Neural cell (in vitro differentiated cells): ENCODE measurements at regions not wholly inside any gene's neighbourhood (a gene's known extent, or its start where the extent isn't known, plus 50 kb on each side); places are given as distances from the start of the nearest gene placed in this dataset.

Experiments
- EP300 ChIP-seq: fragments of 450-650 bp; conservative IDR thresholded peaks from 2 replicates; pipeline ENCODE4 v1.6.1; 2014; ENCODE audit warnings: antibody characterized with exemption, mild to moderate bottlenecking, moderate library complexity; ENCODE audit not compliant: poor library complexity, severe bottlenecking
- EZH2 ChIP-seq: fragments of 200-600, 300-800 bp; shearing (Covaris generic), sonication (generic); IDR thresholded peaks from 2 replicates; pipeline ENCODE4 v1.6.1; 2014; ENCODE audit warnings: antibody characterized with exemption, low read length, borderline replicate concordance, mild to moderate bottlenecking; ENCODE audit not compliant: insufficient read depth, poor library complexity, severe bottlenecking
- POLR2AphosphoS5 ChIP-seq: IDR thresholded peaks from 2 replicates; pipeline ENCODE4 v1.6.1; 2012
- TAF1 ChIP-seq: IDR thresholded peaks from 2 replicates; pipeline ENCODE4 v1.6.1; 2012; ENCODE audit warnings: low read depth
- TF ChIP-seq, protein P1 (sequence below): fragments of 450-650 bp; IDR thresholded peaks from 2 replicates; pipeline ENCODE4 v1.5.1; 2014; ENCODE audit warnings: antibody characterized with exemption, mild to moderate bottlenecking, moderate library complexity; ENCODE audit not compliant: poor library complexity, severe bottlenecking

- TF ChIP-seq, protein P1, sequence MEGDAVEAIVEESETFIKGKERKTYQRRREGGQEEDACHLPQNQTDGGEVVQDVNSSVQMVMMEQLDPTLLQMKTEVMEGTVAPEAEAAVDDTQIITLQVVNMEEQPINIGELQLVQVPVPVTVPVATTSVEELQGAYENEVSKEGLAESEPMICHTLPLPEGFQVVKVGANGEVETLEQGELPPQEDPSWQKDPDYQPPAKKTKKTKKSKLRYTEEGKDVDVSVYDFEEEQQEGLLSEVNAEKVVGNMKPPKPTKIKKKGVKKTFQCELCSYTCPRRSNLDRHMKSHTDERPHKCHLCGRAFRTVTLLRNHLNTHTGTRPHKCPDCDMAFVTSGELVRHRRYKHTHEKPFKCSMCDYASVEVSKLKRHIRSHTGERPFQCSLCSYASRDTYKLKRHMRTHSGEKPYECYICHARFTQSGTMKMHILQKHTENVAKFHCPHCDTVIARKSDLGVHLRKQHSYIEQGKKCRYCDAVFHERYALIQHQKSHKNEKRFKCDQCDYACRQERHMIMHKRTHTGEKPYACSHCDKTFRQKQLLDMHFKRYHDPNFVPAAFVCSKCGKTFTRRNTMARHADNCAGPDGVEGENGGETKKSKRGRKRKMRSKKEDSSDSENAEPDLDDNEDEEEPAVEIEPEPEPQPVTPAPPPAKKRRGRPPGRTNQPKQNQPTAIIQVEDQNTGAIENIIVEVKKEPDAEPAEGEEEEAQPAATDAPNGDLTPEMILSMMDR = no peak
- TF ChIP-seq EP300 = no peak
- no peak for TF ChIP-seq EZH2
- no peak for TF ChIP-seq POLR2AphosphoS5
- TF ChIP-seq TAF1 = no peak
Measured at GRCh38 chr21:43318368-43318767, 108.6 kb downstream of the SIK1 start.
